Activated T-helper 1 cell treated with Interleukin-2 at 50 U/mL for 16 hours (primary cell): ENCODE measurements at regions not wholly inside any gene's neighbourhood (a gene's known extent, or its start where the extent isn't known, plus 50 kb on each side); places are given as distances from the start of the nearest gene placed in this dataset.

Experiments
- DNase-seq: peaks from one replicate; pipeline ENCODE4 v3.0.0-alpha.2; 2020; ENCODE audit warnings: low read depth

- DNase-seq = no peak
Measured at GRCh38 chr6:90403489-90404381, 107.1 kb upstream of the BACH2 start.

GRCh38 chr6:90402831-90403192, 106.2 kb upstream of the BACH2 start:
- DNase-seq = no peak

- peak; percentile 22 for DNase-seq
Measured at GRCh38 chr6:90401933-90402830, 105.5 kb upstream of the BACH2 start.

- no peak for DNase-seq
Measured at GRCh38 chr6:90399970-90400369, 103.3 kb upstream of the BACH2 start.

GRCh38 chr6:90397929-90398674, 101.5 kb upstream of the BACH2 start:
- peak; percentile 65 for DNase-seq

GRCh38 chr6:90397047-90397446, 100.4 kb upstream of the BACH2 start:
- DNase-seq = no peak

GRCh38 chr6:90393232-90393884, 96.7 kb upstream of the BACH2 start:
- DNase-seq = peak; percentile 45

- no peak for DNase-seq
Measured at GRCh38 chr6:90390379-90390778, 93.7 kb upstream of the BACH2 start.

- no peak for DNase-seq
Measured at GRCh38 chr6:90388395-90388794, 91.8 kb upstream of the BACH2 start.

GRCh38 chr6:90387826-90388225, 91.2 kb upstream of the BACH2 start:
- no peak for DNase-seq

- no peak for DNase-seq
Measured at GRCh38 chr6:90387383-90387775, 90.7 kb upstream of the BACH2 start.

GRCh38 chr6:90386399-90387382, 90.0 kb upstream of the BACH2 start:
- no peak for DNase-seq

GRCh38 chr6:90385759-90386313, 89.2 kb upstream of the BACH2 start:
- no peak for DNase-seq

GRCh38 chr6:90384720-90385119, 88.1 kb upstream of the BACH2 start:
- no peak for DNase-seq

GRCh38 chr6:90383196-90383822, 86.7 kb upstream of the BACH2 start:
- no peak for DNase-seq

GRCh38 chr6:90382760-90383159, 86.1 kb upstream of the BACH2 start:
- DNase-seq = no peak

GRCh38 chr6:90375681-90376439, 79.2 kb upstream of the BACH2 start:
- DNase-seq = no peak

- no peak for DNase-seq
Measured at GRCh38 chr6:90374201-90374600, 77.6 kb upstream of the BACH2 start.

GRCh38 chr6:90372885-90373284, 76.2 kb upstream of the BACH2 start:
- no peak for DNase-seq
